ENCODE measurements at regions not wholly inside any gene's neighbourhood (a gene's known extent, or its start where the extent isn't known, plus 50 kb on each side); places are given as distances from the start of the nearest gene placed in this dataset.
A peak's percentile ranks its signal among the peaks of the same experiment; 100 is the strongest.

DNA sequence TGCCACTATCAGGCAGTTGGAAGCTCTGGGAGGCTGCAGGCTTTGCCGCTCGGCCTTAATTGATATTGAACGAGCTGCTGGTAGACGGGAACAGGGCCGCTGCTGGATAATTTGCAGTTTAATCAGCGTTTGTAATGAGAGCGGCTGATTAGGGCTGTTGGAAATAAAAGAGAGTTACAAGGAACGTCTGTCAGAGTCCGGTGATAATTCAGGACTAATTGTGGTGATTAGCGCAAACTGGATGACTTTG is 68.2 kb upstream of the TBCA start:
- H3K4me3 ChIP-seq: peak overlapping the region; percentile 49 to 69 (median 52)
- H3K4me1 ChIP-seq: peaks cover 0 to 5% of the 10 kb centered on the region in 2 donors
- ATAC-seq (no peak), DNase-seq (no peak)
- H3K9me3 ChIP-seq: no peaks in the 10 kb centered on the region
- no peak overlapping the region for H3K27ac ChIP-seq
- intact Hi-C loops (cut with DNase I; ENCODE audit: low total_unique reads): no loop called here
- in situ Hi-C loops (cut with MboI; ENCODE audit: low sequenced_read_pairs in 4 of 4): no loop called here
- H3K36me3 ChIP-seq: no peaks in the 10 kb centered on the region
- peaks cover 0 to 2% (median 0%) of the 10 kb centered on the region in 3 donors for H3K27me3 ChIP-seq
- no peak for TF ChIP-seq POLR2A (IDR thresholded peaks at IDR 0.05)
- TF ChIP-seq, protein P1, sequence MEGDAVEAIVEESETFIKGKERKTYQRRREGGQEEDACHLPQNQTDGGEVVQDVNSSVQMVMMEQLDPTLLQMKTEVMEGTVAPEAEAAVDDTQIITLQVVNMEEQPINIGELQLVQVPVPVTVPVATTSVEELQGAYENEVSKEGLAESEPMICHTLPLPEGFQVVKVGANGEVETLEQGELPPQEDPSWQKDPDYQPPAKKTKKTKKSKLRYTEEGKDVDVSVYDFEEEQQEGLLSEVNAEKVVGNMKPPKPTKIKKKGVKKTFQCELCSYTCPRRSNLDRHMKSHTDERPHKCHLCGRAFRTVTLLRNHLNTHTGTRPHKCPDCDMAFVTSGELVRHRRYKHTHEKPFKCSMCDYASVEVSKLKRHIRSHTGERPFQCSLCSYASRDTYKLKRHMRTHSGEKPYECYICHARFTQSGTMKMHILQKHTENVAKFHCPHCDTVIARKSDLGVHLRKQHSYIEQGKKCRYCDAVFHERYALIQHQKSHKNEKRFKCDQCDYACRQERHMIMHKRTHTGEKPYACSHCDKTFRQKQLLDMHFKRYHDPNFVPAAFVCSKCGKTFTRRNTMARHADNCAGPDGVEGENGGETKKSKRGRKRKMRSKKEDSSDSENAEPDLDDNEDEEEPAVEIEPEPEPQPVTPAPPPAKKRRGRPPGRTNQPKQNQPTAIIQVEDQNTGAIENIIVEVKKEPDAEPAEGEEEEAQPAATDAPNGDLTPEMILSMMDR (IDR thresholded peaks at IDR 0.05 in 4 of 5, conservative IDR thresholded peaks at IDR 0.05 in 1 of 5): no peak

DNA sequence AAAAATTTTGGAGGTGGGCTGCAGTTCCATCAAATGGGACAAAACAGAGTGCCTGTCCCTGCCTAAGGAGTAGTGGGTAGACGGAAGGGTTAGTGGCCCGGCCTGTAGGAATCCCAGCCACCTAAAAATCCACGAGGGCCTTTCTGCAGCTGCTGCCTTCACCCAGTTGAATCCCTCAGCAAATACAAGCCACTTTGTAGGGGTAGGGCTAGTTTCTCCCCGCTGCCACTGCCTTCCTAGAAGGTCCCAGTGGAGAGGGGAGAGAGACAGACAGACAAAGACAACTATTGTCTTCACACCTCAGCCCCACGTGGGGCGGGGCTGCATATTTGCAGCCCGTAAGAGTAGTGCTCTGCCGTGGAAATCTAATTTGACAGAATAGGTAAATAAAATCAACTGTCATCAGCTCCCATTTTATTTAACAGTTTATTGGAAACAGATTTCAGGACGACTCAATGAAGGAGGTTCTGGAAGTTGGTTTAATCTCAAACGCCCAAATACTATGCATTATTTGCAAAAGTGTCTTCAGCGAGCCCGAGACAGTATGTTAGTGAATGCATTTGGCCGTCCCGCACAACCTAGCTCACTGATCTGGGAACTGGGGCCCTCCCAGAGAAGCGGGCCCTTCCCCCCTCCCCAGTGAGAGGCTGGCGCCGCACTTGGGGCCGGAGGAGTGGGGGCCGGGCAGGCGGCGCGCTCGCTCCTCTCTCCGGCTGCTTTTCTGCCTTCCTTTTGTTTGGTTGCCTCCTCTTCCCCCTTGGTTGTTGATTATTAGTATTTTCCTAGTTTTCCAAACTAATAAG is 67.6 kb upstream of the TBCA start:
- ATAC-seq: no peak
- peak overlapping the region; percentile 49 to 69 (median 52) for H3K4me3 ChIP-seq
- no peak for DNase-seq
- H3K27ac ChIP-seq: no peak overlapping the region
- intact Hi-C loops (cut with DNase I; ENCODE audit: low total_unique reads) (no loop called here), in situ Hi-C loops (cut with MboI; ENCODE audit: low sequenced_read_pairs in 4 of 4) (no loop called here)
- peaks cover 0 to 5% of the 10 kb centered on the region in 2 donors for H3K4me1 ChIP-seq
- H3K27me3 ChIP-seq: peaks cover 0 to 2% (median 0%) of the 10 kb centered on the region in 3 donors
- TF ChIP-seq, protein P1 (IDR thresholded peaks at IDR 0.05 in 4 of 5, conservative IDR thresholded peaks at IDR 0.05 in 1 of 5): no peak
- TF ChIP-seq POLR2A (IDR thresholded peaks at IDR 0.05): no peak
- H3K36me3 ChIP-seq: no peaks in the 10 kb centered on the region
- no peaks in the 10 kb centered on the region for H3K9me3 ChIP-seq

DNA sequence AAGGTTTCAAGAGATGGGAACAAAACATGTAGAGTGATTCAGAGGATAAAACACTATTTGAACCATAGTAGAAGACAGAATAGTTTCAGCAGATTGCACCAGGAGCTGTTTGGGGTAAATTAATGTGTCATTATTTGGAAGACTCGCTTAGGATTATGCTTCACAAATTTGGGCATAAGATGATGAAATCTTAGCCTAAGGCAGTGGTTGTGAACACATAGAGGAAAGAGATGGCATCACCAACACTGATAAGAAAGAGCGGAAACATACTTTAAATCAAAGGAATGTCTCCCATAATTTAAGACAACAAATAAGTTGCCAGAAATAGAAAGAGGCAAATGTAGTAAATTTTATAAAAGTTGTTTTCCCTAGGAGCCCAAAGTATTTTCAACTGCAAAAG is 66.1 kb upstream of the TBCA start:
- DNase-seq (no peak), ATAC-seq (no peak)
- no peak for TF ChIP-seq POLR2A (IDR thresholded peaks at IDR 0.05)
- TF ChIP-seq, protein P1 (IDR thresholded peaks at IDR 0.05 in 4 of 5, conservative IDR thresholded peaks at IDR 0.05 in 1 of 5): no peak
- Histone ChIP-seq H3K36me3 (no peaks in the 10 kb centered on the region), H3K9me3 (no peaks in the 10 kb centered on the region), H3K4me3 (no peak overlapping the region), H3K27ac (no peak overlapping the region), H3K4me1 (peaks cover 0 to 5% of the 10 kb centered on the region in 2 donors), H3K27me3 (peaks cover 0 to 2% (median 0%) of the 10 kb centered on the region in 3 donors)
- in situ Hi-C loops (cut with MboI; ENCODE audit: low sequenced_read_pairs in 4 of 4) (no loop called here), intact Hi-C loops (cut with DNase I; ENCODE audit: low total_unique reads) (no loop called here)

DNA sequence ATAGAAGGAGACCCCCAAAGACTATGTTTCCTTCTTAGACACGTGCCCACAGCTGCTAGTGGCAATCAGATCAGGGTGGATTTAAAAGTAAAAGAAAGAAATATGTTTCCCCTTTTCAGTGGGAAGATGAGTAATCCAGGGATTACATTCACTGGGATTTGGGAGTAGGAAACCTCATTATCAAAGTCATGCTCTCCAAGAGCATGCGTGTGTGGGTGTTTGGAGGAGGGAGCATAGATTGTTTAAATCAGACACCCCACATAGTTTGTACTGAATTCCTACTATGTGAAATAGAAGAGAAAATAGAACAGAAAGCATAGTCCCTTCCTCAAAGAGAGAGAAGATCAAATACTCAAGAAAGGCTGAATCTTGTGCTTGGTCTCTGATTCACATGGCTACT is 65.5 kb upstream of the TBCA start:
- Histone ChIP-seq H3K4me3 (no peak overlapping the region), H3K36me3 (no peaks in the 10 kb centered on the region), H3K9me3 (no peaks in the 10 kb centered on the region), H3K27ac (no peak overlapping the region), H3K27me3 (peaks cover 0 to 2% (median 0%) of the 10 kb centered on the region in 3 donors), H3K4me1 (peaks cover 0 to 5% of the 10 kb centered on the region in 2 donors)
- in situ Hi-C loops (cut with MboI; ENCODE audit: low sequenced_read_pairs in 4 of 4): no loop called here
- no peak for ATAC-seq
- intact Hi-C loops (cut with DNase I; ENCODE audit: low total_unique reads): no loop called here
- no peak for TF ChIP-seq POLR2A (IDR thresholded peaks at IDR 0.05)
- TF ChIP-seq, protein P1 (IDR thresholded peaks at IDR 0.05 in 4 of 5, conservative IDR thresholded peaks at IDR 0.05 in 1 of 5): no peak
- no peak for DNase-seq

DNA sequence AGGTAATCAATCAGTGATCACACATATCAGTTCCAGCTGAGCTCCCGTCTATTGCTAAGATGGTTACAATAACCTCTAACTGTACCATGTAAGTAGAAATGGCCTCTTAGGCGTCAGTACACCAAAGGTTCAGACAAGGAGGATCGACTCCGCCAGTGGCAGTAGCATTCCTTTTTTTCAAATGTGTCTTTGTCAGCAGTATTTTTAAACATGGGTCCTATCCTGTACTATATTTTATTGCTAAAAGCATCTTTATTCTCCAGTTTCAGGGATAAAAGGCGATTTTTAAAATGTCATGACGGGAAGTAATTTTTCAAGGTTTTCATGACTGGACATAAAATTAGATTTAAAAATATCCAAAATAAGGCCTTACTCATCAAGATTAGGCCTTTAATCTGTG is 64.8 kb upstream of the TBCA start:
- in situ Hi-C loops (cut with MboI; ENCODE audit: low sequenced_read_pairs in 4 of 4) (no loop called here), intact Hi-C loops (cut with DNase I; ENCODE audit: low total_unique reads) (no loop called here)
- Histone ChIP-seq H3K4me3 (no peak overlapping the region), H3K36me3 (no peaks in the 10 kb centered on the region), H3K27me3 (peaks cover 0 to 2% (median 0%) of the 10 kb centered on the region in 3 donors), H3K9me3 (no peaks in the 10 kb centered on the region), H3K4me1 (peaks cover 0 to 5% of the 10 kb centered on the region in 2 donors), H3K27ac (no peak overlapping the region)
- ATAC-seq (no peak), DNase-seq (no peak)
- no peak for TF ChIP-seq POLR2A (IDR thresholded peaks at IDR 0.05)
- TF ChIP-seq, protein P1 (IDR thresholded peaks at IDR 0.05 in 4 of 5, conservative IDR thresholded peaks at IDR 0.05 in 1 of 5): no peak
